NB4 (cell line): ENCODE measurements at regions not wholly inside any gene's neighbourhood (a gene's known extent, or its start where the extent isn't known, plus 50 kb on each side); places are given as distances from the start of the nearest gene placed in this dataset.

Experiments
- DNase-seq: peaks from one replicate; pipeline ENCODE4 v3.0.0; 2010; ENCODE audit warnings: low read depth
- H3K4me3 ChIP-seq: one replicate; pipeline ENCODE4 v1.5.1; 2011; ENCODE audit warnings: mild to moderate bottlenecking, low read depth, low read length, moderate library complexity
- CTCF ChIP-seq: IDR thresholded peaks from one replicate; pipeline ENCODE4 v1.5.1; 2012; ENCODE audit warnings: low read depth, low read length
- MYC ChIP-seq: IDR thresholded peaks from 2 replicates; pipeline ENCODE4 v1.6.1; 2011; ENCODE audit warnings: low read depth, low read length
- POLR2A ChIP-seq: IDR thresholded peaks from 2 replicates; pipeline ENCODE4 v1.6.1; 2011; ENCODE audit warnings: mild to moderate bottlenecking; ENCODE audit not compliant: insufficient read length; ENCODE audit errors: extremely low read depth
- TF ChIP-seq, protein P1 (sequence below): IDR thresholded peaks from 2 replicates; pipeline ENCODE4 v1.6.1; 2011; ENCODE audit warnings: low read depth, low read length

- H3K4me3 ChIP-seq = no peak overlapping the region
- TF ChIP-seq, protein P1, sequence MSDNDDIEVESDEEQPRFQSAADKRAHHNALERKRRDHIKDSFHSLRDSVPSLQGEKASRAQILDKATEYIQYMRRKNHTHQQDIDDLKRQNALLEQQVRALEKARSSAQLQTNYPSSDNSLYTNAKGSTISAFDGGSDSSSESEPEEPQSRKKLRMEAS = no peak
- no peak for TF ChIP-seq MYC
- no peak for TF ChIP-seq CTCF
- no peak for TF ChIP-seq POLR2A
- no peak for DNase-seq
Measured at GRCh38 chr3:153073636-153074035, 88.4 kb upstream of the RAP2B start.

DNA sequence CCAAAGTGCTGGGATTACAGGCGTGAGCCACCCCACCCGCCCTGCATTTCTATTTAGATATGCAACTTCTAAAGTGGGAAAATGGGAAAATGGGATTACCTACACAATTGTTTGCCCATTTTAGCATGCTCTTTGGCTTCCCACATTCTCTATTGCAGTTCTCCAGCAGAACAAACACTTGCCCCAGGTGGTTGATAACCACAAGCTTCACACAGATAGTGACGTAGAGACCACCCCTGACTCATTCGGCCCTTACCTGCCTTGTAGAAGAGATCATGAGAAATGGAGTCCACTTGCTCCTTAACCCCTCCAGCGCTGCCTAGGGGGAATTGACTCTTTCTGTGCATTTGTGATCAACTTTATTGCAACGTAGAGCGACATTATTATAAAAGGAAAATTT, 83.2 kb upstream of the RAP2B start:
- TF ChIP-seq CTCF (no peak), POLR2A (no peak), MYC (no peak)
- TF ChIP-seq, protein P1 = no peak
- DNase-seq = no peak
- no peak overlapping the region for H3K4me3 ChIP-seq

- H3K4me3 ChIP-seq = no peak overlapping the region
- DNase-seq = no peak
- no peak for TF ChIP-seq MYC
- TF ChIP-seq, protein P1 = no peak
- TF ChIP-seq CTCF = no peak
- no peak for TF ChIP-seq POLR2A
Measured at GRCh38 chr3:153079386-153079785, 82.6 kb upstream of the RAP2B start.

GRCh38 chr3:153080778-153081240, 81.2 kb upstream of the RAP2B start:
- peak; percentile 6 for DNase-seq
- no peak overlapping the region for H3K4me3 ChIP-seq
- TF ChIP-seq POLR2A = no peak
- TF ChIP-seq MYC = no peak
- TF ChIP-seq CTCF = no peak
- TF ChIP-seq, protein P1 = no peak

DNA sequence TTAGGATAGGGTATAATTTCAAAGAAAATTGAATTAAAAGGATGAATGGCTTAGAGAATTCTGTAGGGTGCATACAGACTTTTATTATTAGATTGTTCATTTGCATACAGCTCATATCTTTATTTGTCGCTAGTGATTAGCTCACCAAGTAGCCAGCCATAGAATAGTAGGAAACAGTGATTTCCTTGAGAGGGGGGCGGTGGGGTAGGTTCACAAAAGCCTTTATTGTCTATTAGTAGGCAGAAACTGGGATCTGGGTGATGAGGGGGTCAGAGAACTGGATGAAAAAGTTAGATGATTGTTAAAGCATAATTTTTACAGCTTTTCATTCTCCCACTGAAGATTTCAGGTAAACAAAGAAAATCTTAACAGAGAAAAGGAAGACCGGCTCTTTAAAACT, 77.6 kb upstream of the RAP2B start:
- TF ChIP-seq MYC (no peak), POLR2A (no peak)
- TF ChIP-seq, protein P1 = no peak
- H3K4me3 ChIP-seq = no peak overlapping the region
- DNase-seq = no peak

GRCh38 chr3:153087595-153088566, 74.1 kb upstream of the RAP2B start:
- TF ChIP-seq CTCF = no peak
- TF ChIP-seq, protein P1 = no peak
- no peak for TF ChIP-seq MYC
- TF ChIP-seq POLR2A = no peak
- no peak for DNase-seq

More at GRCh38 chr3:153087595-153088566, 74.1 kb upstream of the RAP2B start:
- no peak overlapping the region for H3K4me3 ChIP-seq
